Natural killer cell (primary cell): ENCODE measurements at regions not wholly inside any gene's neighbourhood (a gene's known extent, or its start where the extent isn't known, plus 50 kb on each side); places are given as distances from the start of the nearest gene placed in this dataset.

Source experiments
- ATAC-seq, 3 donors: fragments of 150-1000 bp in 2 of 3; fragments of 200-7000 bp in 1 of 3; cut with Tn5 transposase; 1 replicate in 1 of 3; 2 replicates in 2 of 3; pipeline ENCODE4 v1.10.0; 2021; ENCODE audit warnings: mild to moderate bottlenecking in 2 of 3, moderate library complexity in 2 of 3
- DNase-seq, 2 donors: peaks; one replicate each; pipeline versions ENCODE4 v3.0.0 to v3.0.0-alpha.2; 2013 to 2021; ENCODE audit warnings: mixed read lengths in 1 of 2
- H3K27ac ChIP-seq: one replicate; pipeline ENCODE4 v1.5.1; 2013; ENCODE audit warnings: mild to moderate bottlenecking, low read length
- H3K27me3 ChIP-seq: one replicate; pipeline ENCODE4 v1.6.1; 2013; ENCODE audit warnings: low read length; ENCODE audit not compliant: control insufficient read depth, insufficient read depth
- H3K36me3 ChIP-seq: one replicate; pipeline ENCODE4 v1.6.1; 2013; ENCODE audit warnings: low read length; ENCODE audit not compliant: control insufficient read depth, insufficient read depth
- H3K4me1 ChIP-seq: one replicate; pipeline ENCODE4 v1.6.1; 2013; ENCODE audit warnings: low read length; ENCODE audit not compliant: control insufficient read depth, insufficient read depth
- H3K4me3 ChIP-seq: one replicate; pipeline ENCODE4 v1.5.1; 2013; ENCODE audit warnings: low read length
- H3K9me3 ChIP-seq: one replicate; pipeline ENCODE4 v1.6.1; 2013; ENCODE audit warnings: low read length; ENCODE audit not compliant: control insufficient read depth, insufficient read depth
- H3K27ac Mint-ChIP-seq, 2 donors: one replicate each; pipeline ENCODE4 v1.8.0; 2022; ENCODE audit warnings: mild to moderate bottlenecking in 2 of 2, mixed read lengths in 2 of 2, moderate library complexity in 1 of 2
- H3K27me3 Mint-ChIP-seq, 2 donors: one replicate each; pipeline ENCODE4 v1.8.0; 2022; ENCODE audit warnings: low read depth in 2 of 2, mixed read lengths in 2 of 2
- H3K36me3 Mint-ChIP-seq: one replicate; pipeline ENCODE4 v1.8.0; 2022; ENCODE audit warnings: mixed read lengths
- H3K4me1 Mint-ChIP-seq, 2 donors: one replicate each; pipeline ENCODE4 v1.8.0; 2022; ENCODE audit warnings: mixed read lengths in 2 of 2
- H3K4me3 Mint-ChIP-seq: one replicate; pipeline ENCODE4 v1.8.0; 2022; ENCODE audit warnings: mild to moderate bottlenecking, moderate library complexity, mixed read lengths
- H3K9me3 Mint-ChIP-seq, 2 donors: one replicate each; pipeline ENCODE4 v1.8.0; 2022; ENCODE audit warnings: mixed read lengths in 2 of 2
- WGBS: methylation state at CpG from one replicate; pipeline ENCODE4 v1.1.7; 2013; ENCODE audit warnings: missing lambda C conversion rate; ENCODE audit not compliant: insufficient coverage; 5-methylcytosine and 5-hydroxymethylcytosine counted together
- intact Hi-C: fragments of 100-400 bp; cut with micrococcal nuclease; formaldehyde crosslinking; loops from one replicate; pipeline ENCODE4 v1.14.2; 2022
- TF ChIP-seq, protein P1 (sequence below): fragments of 200-600 bp; IDR thresholded peaks from one replicate; pipeline ENCODE4 v1.8.0; 2022; ENCODE audit warnings: antibody characterized with exemption

DNA sequence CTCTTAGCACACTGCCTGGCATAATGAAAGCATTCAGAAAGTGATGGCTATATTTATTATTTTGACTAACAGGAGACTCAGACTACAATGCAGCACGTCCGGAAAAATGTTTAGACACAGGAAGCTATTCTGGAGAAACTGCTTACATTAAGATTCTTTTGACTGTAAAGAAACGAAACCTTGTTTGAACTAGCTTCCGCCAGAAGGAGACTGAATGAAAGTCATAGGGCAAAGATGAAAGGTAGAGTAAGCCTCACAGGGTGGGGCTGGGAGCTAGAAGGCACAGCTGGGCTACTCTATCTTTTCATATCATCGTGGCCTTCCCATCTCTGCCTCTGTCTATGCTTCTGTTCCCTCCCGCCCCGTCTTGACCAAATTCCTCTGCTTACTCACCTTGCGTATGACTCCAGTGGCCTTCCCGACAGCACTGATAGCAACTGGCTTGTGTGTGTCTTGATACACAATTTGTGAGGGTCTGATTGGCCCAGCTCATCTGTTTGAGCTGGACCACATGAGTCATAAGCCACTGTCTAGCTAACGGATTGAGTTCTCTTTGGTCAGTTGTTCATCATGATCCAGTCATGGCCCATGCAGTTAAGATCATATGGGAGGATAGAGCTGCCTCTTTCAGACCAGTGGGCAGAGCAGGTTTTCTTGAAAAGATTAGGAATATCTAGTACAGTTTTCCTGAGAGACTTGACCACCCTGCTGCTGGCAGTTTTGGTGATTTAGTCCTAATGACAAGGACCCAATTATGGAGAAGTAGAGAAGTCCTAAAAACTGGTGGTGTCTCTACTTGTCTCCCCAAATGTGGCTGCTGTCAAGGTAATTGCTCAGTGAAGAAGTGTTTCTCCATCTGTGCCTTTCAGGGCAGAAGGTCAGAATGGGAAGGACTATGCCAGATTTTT is 151.5 kb upstream of the SLC38A2 start:
- WGBS, result 80% methylated on average over 10 of the region's 10 CpGs
- no peaks in the 10 kb centered on the region for H3K36me3 ChIP-seq
- H3K9me3 ChIP-seq, result no peaks in the 10 kb centered on the region
- Mint-ChIP-seq H3K36me3 (peaks cover 17% of the 10 kb centered on the region), H3K4me1 (peaks cover 29 to 52% of the 10 kb centered on the region in 2 donors), H3K27me3 (no peaks in the 10 kb centered on the region), H3K9me3 (no peaks in the 10 kb centered on the region), H3K27ac (peak overlapping the region; percentile 67 to 86), H3K4me3 (peak overlapping the region; percentile 17)
- peak in 1 of 2 donors; percentile 68 for DNase-seq
- H3K4me1 ChIP-seq, result peaks cover 9% of the 10 kb centered on the region
- no peaks in the 10 kb centered on the region for H3K27me3 ChIP-seq
- peak in 2 of 3 donors; percentile 25 to 55 for ATAC-seq
- H3K4me3 ChIP-seq, result no peak overlapping the region
- H3K27ac ChIP-seq, result peak overlapping the region; percentile 50
- intact Hi-C loops, result no loop called here
- TF ChIP-seq, protein P1, sequence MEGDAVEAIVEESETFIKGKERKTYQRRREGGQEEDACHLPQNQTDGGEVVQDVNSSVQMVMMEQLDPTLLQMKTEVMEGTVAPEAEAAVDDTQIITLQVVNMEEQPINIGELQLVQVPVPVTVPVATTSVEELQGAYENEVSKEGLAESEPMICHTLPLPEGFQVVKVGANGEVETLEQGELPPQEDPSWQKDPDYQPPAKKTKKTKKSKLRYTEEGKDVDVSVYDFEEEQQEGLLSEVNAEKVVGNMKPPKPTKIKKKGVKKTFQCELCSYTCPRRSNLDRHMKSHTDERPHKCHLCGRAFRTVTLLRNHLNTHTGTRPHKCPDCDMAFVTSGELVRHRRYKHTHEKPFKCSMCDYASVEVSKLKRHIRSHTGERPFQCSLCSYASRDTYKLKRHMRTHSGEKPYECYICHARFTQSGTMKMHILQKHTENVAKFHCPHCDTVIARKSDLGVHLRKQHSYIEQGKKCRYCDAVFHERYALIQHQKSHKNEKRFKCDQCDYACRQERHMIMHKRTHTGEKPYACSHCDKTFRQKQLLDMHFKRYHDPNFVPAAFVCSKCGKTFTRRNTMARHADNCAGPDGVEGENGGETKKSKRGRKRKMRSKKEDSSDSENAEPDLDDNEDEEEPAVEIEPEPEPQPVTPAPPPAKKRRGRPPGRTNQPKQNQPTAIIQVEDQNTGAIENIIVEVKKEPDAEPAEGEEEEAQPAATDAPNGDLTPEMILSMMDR, result no peak

- peaks cover 17% of the 10 kb centered on the region for H3K36me3 Mint-ChIP-seq
- no peak overlapping the region for H3K4me3 ChIP-seq
- TF ChIP-seq, protein P1, result no peak
- no peak for ATAC-seq
- no peaks in the 10 kb centered on the region for H3K27me3 ChIP-seq
- H3K36me3 ChIP-seq, result no peaks in the 10 kb centered on the region
- no peaks in the 10 kb centered on the region for H3K9me3 Mint-ChIP-seq
- 98% methylated on average over 2 of the region's 2 CpGs for WGBS
- peak overlapping the region; percentile 17 for H3K4me3 Mint-ChIP-seq
- DNase-seq, result no peak
- no peaks in the 10 kb centered on the region for H3K27me3 Mint-ChIP-seq
- intact Hi-C loops, result no loop called here
- H3K27ac ChIP-seq, result no peak overlapping the region
- H3K27ac Mint-ChIP-seq, result peak overlapping the region; percentile 67 to 86
- H3K4me1 Mint-ChIP-seq, result peaks cover 31 to 52% of the 10 kb centered on the region in 2 donors
- H3K4me1 ChIP-seq, result peaks cover 9% of the 10 kb centered on the region
- no peaks in the 10 kb centered on the region for H3K9me3 ChIP-seq
These were observed 150.9 kb upstream of the SLC38A2 start for GRCh38 chr12:46523446-46523845.

GRCh38 chr12:46522071-46522470 is 149.5 kb upstream of the SLC38A2 start:
- H3K27ac Mint-ChIP-seq, result peak overlapping the region in 1 of 2 donors; percentile 38
- peaks cover 41 to 61% of the 10 kb centered on the region in 2 donors for H3K4me1 Mint-ChIP-seq
- H3K9me3 Mint-ChIP-seq, result no peaks in the 10 kb centered on the region
- Histone ChIP-seq H3K27ac (no peak overlapping the region), H3K27me3 (no peaks in the 10 kb centered on the region), H3K36me3 (no peaks in the 10 kb centered on the region), H3K4me1 (peaks cover 15% of the 10 kb centered on the region), H3K4me3 (no peak overlapping the region), H3K9me3 (no peaks in the 10 kb centered on the region)
- no peaks in the 10 kb centered on the region for H3K27me3 Mint-ChIP-seq
- DNase-seq (no peak), ATAC-seq (no peak)
- intact Hi-C loops, result no loop called here
- 38% methylated on average over 1 of the region's 1 CpG for WGBS
- H3K36me3 Mint-ChIP-seq, result peaks cover 3% of the 10 kb centered on the region
- TF ChIP-seq, protein P1, result no peak
- no peak overlapping the region for H3K4me3 Mint-ChIP-seq
